K562 (cell line): ENCODE measurements at regions not wholly inside any gene's neighbourhood (a gene's known extent, or its start where the extent isn't known, plus 50 kb on each side); places are given as distances from the start of the nearest gene placed in this dataset.

Source experiments
- ATAC-seq: fragments of 200-7000 bp; cut with Tn5 transposase; 3 replicates; pipeline ENCODE4 v1.9.1; 2020; ENCODE audit warnings: moderate library complexity
- BruUV-seq: library from RNA; stranded (reverse); fragments of 400-500 nt; replicated peaks from 2 replicates; lab custom pipeline; 2021; lab: Mats Ljungman, UMichigan
- CTCF ChIA-PET: fragments of 300-600 bp; formaldehyde crosslinking; extraction: SDS; loops from one replicate; lab custom pipeline; 2021; ENCODE audit warnings: low intra/inter-chr PET ratio; lab: Yijun Ruan, JAX
- POLR2A ChIA-PET: fragments of 300-600, 350-650 bp; sonication (Branson Sonifier 250); formaldehyde crosslinking; extraction: SDS; loops from one replicate; lab custom pipeline; 2021; ENCODE audit warnings: antibody characterized with exemption, inconsistent platforms; lab: Yijun Ruan, JAX
- DNase-seq, 4 experiments: peaks; one replicate each; pipeline versions ENCODE4 v3.0.0 to v3.0.0-alpha.2; 2011 to 2018; ENCODE audit warnings: low spot score in 3 of 4, mixed read lengths in 3 of 4; ENCODE audit errors: extremely low read depth in 1 of 4
- FAIRE-seq: peaks from 2 replicates; lab custom pipeline; 2011; peaks lifted over from hg19 to GRCh38; lab: Jason Lieb, UNC
- H2AFZ ChIP-seq: 2 replicates; pipeline ENCODE4 v1.6.0; 2011; ENCODE audit warnings: low read depth, low read length, control low read depth, inconsistent platforms
- H3K27ac ChIP-seq: fragments of 200-600 bp; 3 replicates; pipeline ENCODE4 v1.8.0; 2011; ENCODE audit warnings: low read depth, mild to moderate bottlenecking, control low read depth, inconsistent platforms, low read length, moderate library complexity, mixed read lengths; ENCODE audit errors: extremely low read depth
- H3K27me3 ChIP-seq, 2 experiments: fragments of 300-600 bp in 1 of 2; 2 replicates in 1 of 2; 3 replicates in 1 of 2; pipeline versions ENCODE4 v1.6.0 to v1.8.0; 2011; ENCODE audit warnings: inconsistent platforms in 2 of 2, low read length in 2 of 2, mild to moderate bottlenecking in 1 of 2, mixed read lengths in 1 of 2, moderate library complexity in 1 of 2; ENCODE audit not compliant: control insufficient read depth in 2 of 2, insufficient read depth in 2 of 2
- H3K36me3 ChIP-seq: fragments of 300-600 bp; 3 replicates; pipeline ENCODE4 v1.8.0; 2011; ENCODE audit warnings: mild to moderate bottlenecking, low read length, inconsistent platforms; ENCODE audit not compliant: control insufficient read depth, insufficient read depth
- H3K4me1 ChIP-seq, 2 experiments: fragments of 200-600 bp in 1 of 2; replicated peaks in 1 of 2; 2 replicates in 1 of 2; 3 replicates in 1 of 2; pipeline versions ENCODE4 v1.5.1 to v1.8.0; 2011; ENCODE audit warnings: inconsistent platforms in 2 of 2, low read length in 2 of 2, mild to moderate bottlenecking in 1 of 2, mixed read lengths in 1 of 2, moderate library complexity in 1 of 2; ENCODE audit not compliant: control insufficient read depth in 2 of 2, insufficient read depth in 2 of 2
- H3K4me2 ChIP-seq: 2 replicates; pipeline ENCODE4 v1.6.1; 2011; ENCODE audit warnings: low read length, control low read depth, inconsistent platforms, mixed read lengths; ENCODE audit not compliant: insufficient read depth
- H3K4me3 ChIP-seq: fragments of 200-600 bp; sonication (generic), shearing (Covaris generic); 2 replicates; pipeline ENCODE4 v1.5.1; 2016; ENCODE audit warnings: control low read depth, inconsistent platforms
- H3K79me2 ChIP-seq: fragments of 200-600 bp; 3 replicates; pipeline ENCODE4 v1.8.0; 2011; ENCODE audit warnings: low read length, inconsistent platforms; ENCODE audit not compliant: control insufficient read depth, insufficient read depth
- H3K9ac ChIP-seq, 2 experiments: 2 replicates each; pipeline versions ENCODE4 v1.6.0 to v1.6.1; 2011; ENCODE audit warnings: low read depth in 2 of 2, low read length in 2 of 2, control low read depth in 1 of 2, inconsistent platforms in 1 of 2, mild to moderate bottlenecking in 1 of 2, mixed read lengths in 1 of 2; ENCODE audit not compliant: insufficient read depth in 1 of 2
- H3K9me1 ChIP-seq: one replicate; pipeline ENCODE4 v1.6.0; 2011; ENCODE audit warnings: inconsistent platforms, mild to moderate bottlenecking, low read length, moderate library complexity; ENCODE audit not compliant: control insufficient read depth, insufficient read depth
- H3K9me3 ChIP-seq: replicated peaks from 2 replicates; pipeline ENCODE4 v1.5.1; 2011; ENCODE audit warnings: low read depth, low read length, inconsistent platforms; ENCODE audit not compliant: control insufficient read depth, insufficient read depth
- H4K20me1 ChIP-seq: replicated peaks from 2 replicates; pipeline ENCODE4 v1.6.1; 2011; ENCODE audit warnings: low read length, inconsistent platforms, mixed read lengths; ENCODE audit not compliant: control insufficient read depth, insufficient read depth
- CAMTA2 ChIP-seq: fragments of 250-450 bp; sonication (Bioruptor Pico); conservative IDR thresholded peaks from 2 replicates; pipeline ENCODE4 v1.5.1; 2022
- CBFA2T3 ChIP-seq: fragments of 450-650 bp; IDR thresholded peaks from 2 replicates; pipeline ENCODE4 v1.6.1; 2017
- DMBX1 ChIP-seq: fragments of 250-450 bp; sonication (Bioruptor Pico); IDR thresholded peaks from 2 replicates; pipeline ENCODE4 v1.8.0; 2022; ENCODE audit warnings: inconsistent platforms, mild to moderate bottlenecking, moderate library complexity, borderline replicate concordance
- E2F8 ChIP-seq: fragments of 450-650 bp; IDR thresholded peaks from 2 replicates; pipeline ENCODE4 v1.7.1; 2018; ENCODE audit warnings: mild to moderate bottlenecking, low read depth; ENCODE audit not compliant: partially characterized antibody
- HCFC1 ChIP-seq: IDR thresholded peaks from 2 replicates; pipeline ENCODE4 v1.6.1; 2012; ENCODE audit warnings: low read depth, low read length, improper control_type of control experiment
- ILF3 ChIP-seq: fragments of 450-650 bp; IDR thresholded peaks from 2 replicates; pipeline ENCODE4 v1.6.1; 2018; ENCODE audit warnings: antibody characterized with exemption, mild to moderate bottlenecking, moderate library complexity, borderline replicate concordance
- MEIS2 ChIP-seq: fragments of 450-650 bp; IDR thresholded peaks from 2 replicates; pipeline ENCODE4 v1.6.1; 2014; ENCODE audit warnings: mild to moderate bottlenecking; ENCODE audit not compliant: partially characterized antibody
- POLR2B ChIP-seq: fragments of 450-650 bp; IDR thresholded peaks from 2 replicates; pipeline ENCODE4 v1.6.1; 2018; ENCODE audit warnings: low read depth; ENCODE audit not compliant: partially characterized antibody
- POLR2H ChIP-seq: IDR thresholded peaks from 2 replicates; pipeline ENCODE4 v1.6.1; 2016; ENCODE audit warnings: missing genetic modification characterization, low read depth, mild to moderate bottlenecking, control low read depth, missing compliant biosample characterization, moderate library complexity
- RAD21 ChIP-seq, 2 experiments: fragments of 250-450 bp in 1 of 2; fragments of 450-650 bp in 1 of 2; sonication (Bioruptor Pico) in 1 of 2; formaldehyde crosslinking in 1 of 2; IDR thresholded peaks in 1 of 2; conservative IDR thresholded peaks in 1 of 2; 2 replicates each; pipeline versions ENCODE4 v1.4.0 to v1.8.0; 2020 to 2022; ENCODE audit warnings: mild to moderate bottlenecking in 2 of 2, moderate library complexity in 1 of 2
- SMARCB1 ChIP-seq: IDR thresholded peaks from 2 replicates; pipeline ENCODE4 v1.6.1; 2011; ENCODE audit warnings: improper control_type of control experiment, low read depth; ENCODE audit not compliant: insufficient read length
- TAF7 ChIP-seq: fragments of 450-650 bp; IDR thresholded peaks from 2 replicates; pipeline ENCODE4 v1.6.1; 2016; ENCODE audit warnings: missing genetic modification characterization, missing compliant biosample characterization
- TAL1 ChIP-seq: fragments of 450-650 bp; IDR thresholded peaks from 2 replicates; pipeline ENCODE4 v1.6.1; 2016; ENCODE audit warnings: mild to moderate bottlenecking
- TCF3 ChIP-seq: sonication (generic); formaldehyde crosslinking; IDR thresholded peaks from 2 replicates; pipeline ENCODE4 v1.4.0; 2020; ENCODE audit warnings: mild to moderate bottlenecking, missing genetic modification reagents
- TCFL5 ChIP-seq: fragments of 250-450 bp; sonication (Bioruptor Pico); conservative IDR thresholded peaks from 2 replicates; pipeline ENCODE4 v1.6.1; 2021; ENCODE audit warnings: mild to moderate bottlenecking, moderate library complexity, matching md5 sums
- TFAP4 ChIP-seq: sonication (generic); formaldehyde crosslinking; IDR thresholded peaks from 2 replicates; pipeline ENCODE4 v1.8.0; 2022; ENCODE audit warnings: missing genetic modification reagents, mild to moderate bottlenecking, moderate library complexity, borderline replicate concordance
- ZNF3 ChIP-seq: fragments of 250-450 bp; sonication (Bioruptor Pico); IDR thresholded peaks from 2 replicates; pipeline ENCODE4 v1.5.0; 2021; ENCODE audit warnings: mild to moderate bottlenecking, moderate library complexity
- WGBS: fragments of 100-300 bp; shearing (Covaris generic); methylation state at CpG from one replicate; pipeline ENCODE4 v1.1.6; 2016; ENCODE audit warnings: low coverage, mixed read lengths; ENCODE audit not compliant: insufficient coverage; ENCODE audit errors: missing lambda C conversion rate; 5-methylcytosine and 5-hydroxymethylcytosine counted together
- in situ Hi-C: fragments of 300-500 bp; cut with MboI; formaldehyde crosslinking; loops from 4 replicates; pipeline ENCODE4 v1.15.0; 2018; ENCODE audit warnings: inconsistent platforms, mixed read lengths
- intact Hi-C: fragments of 100-400 bp; cut with micrococcal nuclease; formaldehyde crosslinking; loops from 2 replicates; pipeline ENCODE4 v1.14.2; 2022

GRCh38 chr21:43325968-43326715 is 100.8 kb downstream of the SIK1 start (continued):
- peak; percentile 84 for TF ChIP-seq TFAP4 (CRISPR knock-in tag)
- peak; percentile 49 for TF ChIP-seq TAL1
- no peak for TF ChIP-seq TAF7
- TF ChIP-seq TCF3 (CRISPR knock-in tag) = peak; percentile 92
- peak; percentile 50; the same call in 1 of the 2 replicates for TF ChIP-seq DMBX1 (CRISPR knock-in tag)
- peak; percentile 55 for TF ChIP-seq CBFA2T3
- no peak for TF ChIP-seq TCFL5 (CRISPR knock-in tag)
- peak; percentile 71 for TF ChIP-seq MEIS2
- 0 out of 4 replicates have a peak, but pooled peaks of 1 of the 2 experiments have one; percentile 4 for TF ChIP-seq RAD21 (CRISPR knock-in tag; conservative IDR thresholded peaks at IDR 0.05 in 1 of 2, IDR thresholded peaks at IDR 0.05 in 1 of 2)
- TF ChIP-seq POLR2H (tag) = no peak

- TF ChIP-seq HCFC1 = no peak
- TF ChIP-seq ILF3 = no peak
- no peak for TF ChIP-seq ZNF3
- TF ChIP-seq E2F8 = no peak
- no peak for TF ChIP-seq POLR2B
- TF ChIP-seq CAMTA2 (CRISPR knock-in tag) = no peak
- TF ChIP-seq SMARCB1 = no peak
- FAIRE-seq (no peak), ATAC-seq (no peak), DNase-seq (no peak)
- H2AFZ ChIP-seq = no peak overlapping the region
- H3K9ac ChIP-seq = no peak overlapping the region; a peak in 1 of 4 replicates
- no peak overlapping the region for H3K4me2 ChIP-seq
- no peak overlapping the region for H3K27ac ChIP-seq
- peaks cover 55 to 84% of the 10 kb centered on the region in 2 experiments; a peak in 4 of 5 replicates for H3K27me3 ChIP-seq
- in situ Hi-C loops = no loop called here
- H3K4me3 ChIP-seq = no peak overlapping the region
- 2% methylated on average over 5 of the region's 5 CpGs for WGBS
- ChIA-PET CTCF (no interaction called here), POLR2A (no interaction called here)
- H3K4me1 ChIP-seq = peaks cover 0 to 24% of the 10 kb centered on the region in 2 experiments; a peak in 3 of 5 replicates
- peaks cover 24% of the 10 kb centered on the region; the same call in 1 of the 2 replicates for H4K20me1 ChIP-seq
- no peaks in the 10 kb centered on the region for H3K79me2 ChIP-seq
- no TSS peak for BruUV-seq
- no peaks in the 10 kb centered on the region for H3K9me1 ChIP-seq
- H3K9me3 ChIP-seq = no peaks in the 10 kb centered on the region
- intact Hi-C loops = no loop called here
- no peaks in the 10 kb centered on the region for H3K36me3 ChIP-seq
Observed at GRCh38 chr21:43325036-43325435, 101.9 kb downstream of the SIK1 start.
